ENCODE measurements at regions not wholly inside any gene's neighbourhood (a gene's known extent, or its start where the extent isn't known, plus 50 kb on each side); places are given as distances from the start of the nearest gene placed in this dataset.

- H3K9me3 ChIP-seq: no peaks in the 10 kb centered on the region
- ATAC-seq: no peak
These were observed 302.7 kb upstream of the MEOX2 start for GRCh38 chr7:15989194-15989593.

DNA sequence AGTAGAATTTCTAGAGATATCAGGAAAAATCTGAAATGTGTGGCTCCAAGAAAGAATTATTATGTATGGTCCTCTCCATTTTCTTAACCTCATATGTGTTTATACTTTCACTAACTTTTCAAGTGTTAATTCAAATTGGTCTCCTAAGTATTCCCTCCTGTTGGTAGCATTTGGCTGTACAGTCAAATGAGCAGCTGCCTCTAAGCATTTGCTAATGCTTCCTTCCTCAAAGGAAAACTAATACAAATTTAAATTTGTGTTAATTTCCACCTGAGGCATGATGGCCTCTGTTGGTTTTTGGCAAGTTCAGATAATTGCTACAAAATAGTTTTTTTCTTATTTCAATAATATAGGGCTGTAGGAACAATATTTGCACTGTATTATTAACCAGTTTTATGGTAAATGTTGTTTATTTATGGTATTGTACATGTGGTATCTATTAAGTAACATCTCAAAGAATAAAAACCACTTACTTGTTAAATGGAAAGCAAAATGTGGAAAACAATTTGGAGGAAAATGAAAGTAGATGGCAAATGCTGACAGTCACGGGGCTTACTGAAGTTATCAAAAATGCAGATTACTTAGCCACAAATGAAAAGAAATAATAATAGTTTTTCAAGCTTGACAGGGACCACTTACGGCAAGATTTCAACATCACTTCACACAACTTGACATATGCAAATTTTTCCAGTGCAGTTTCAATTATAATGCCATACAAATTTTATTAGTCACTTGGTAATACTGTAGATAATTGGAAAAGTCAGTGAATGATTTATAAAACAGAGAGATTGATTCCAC, 299.3 kb upstream of the MEOX2 start:
- Histone ChIP-seq H3K27ac (no peak overlapping the region), H3K4me1 (no peaks in the 10 kb centered on the region), H3K4me3 (no peak overlapping the region), H3K27me3 (no peaks in the 10 kb centered on the region), H3K36me3 (replicated peaks in 1 of 2; ENCODE audit: insufficient read depth in 1 of 2, low read depth in 2 of 2) (no peaks in the 10 kb centered on the region), H3K9me3 (no peaks in the 10 kb centered on the region)
- ATAC-seq (no peak), DNase-seq (no peak)
- 57 to 70% methylated on average over 2 of the region's 2 CpGs for WGBS, 2 donors
- intact Hi-C loops (cut with DNase I): no loop called here
- TF ChIP-seq CTCF (IDR thresholded peaks at IDR 0.05): no peak
- no peak for TF ChIP-seq POLR2A (IDR thresholded peaks at IDR 0.05)

More at GRCh38 chr7:15989194-15989593, 302.7 kb upstream of the MEOX2 start:
- no peak for DNase-seq
- intact Hi-C loops (cut with DNase I): no loop called here
- WGBS, 2 donors: 80 to 83% methylated on average over 5 of the region's 5 CpGs
- no peaks in the 10 kb centered on the region for H3K27me3 ChIP-seq
- TF ChIP-seq POLR2A (IDR thresholded peaks at IDR 0.05): no peak
- TF ChIP-seq CTCF (IDR thresholded peaks at IDR 0.05): no peak
- H3K4me3 ChIP-seq: no peak overlapping the region
- H3K4me1 ChIP-seq: no peaks in the 10 kb centered on the region
- no peak overlapping the region for H3K27ac ChIP-seq
- no peaks in the 10 kb centered on the region for H3K36me3 ChIP-seq (replicated peaks in 1 of 2; ENCODE audit: insufficient read depth in 1 of 2, low read depth in 2 of 2)

- intact Hi-C loops (cut with DNase I): no loop called here
- no peak overlapping the region for H3K27ac ChIP-seq
- H3K36me3 ChIP-seq (replicated peaks in 1 of 2; ENCODE audit: insufficient read depth in 1 of 2, low read depth in 2 of 2): no peaks in the 10 kb centered on the region
- TF ChIP-seq CTCF (IDR thresholded peaks at IDR 0.05) (no peak), POLR2A (IDR thresholded peaks at IDR 0.05) (no peak)
- DNase-seq (no peak), ATAC-seq (no peak)
- no peaks in the 10 kb centered on the region for H3K27me3 ChIP-seq
- 51 to 56% methylated on average over 3 of the region's 3 CpGs for WGBS, 2 donors
- no peak overlapping the region for H3K4me3 ChIP-seq
- H3K9me3 ChIP-seq: no peaks in the 10 kb centered on the region
- no peaks in the 10 kb centered on the region for H3K4me1 ChIP-seq
These were observed 291.2 kb upstream of the MEOX2 start for GRCh38 chr7:15977663-15978062.

- no peak overlapping the region for H3K27ac ChIP-seq
- H3K4me1 ChIP-seq: no peaks in the 10 kb centered on the region
- DNase-seq (peak in 1 of 4 donors; percentile 3), ATAC-seq (no peak)
- no peaks in the 10 kb centered on the region for H3K9me3 ChIP-seq
- WGBS, 2 donors: 28 to 38% methylated on average over 3 of the region's 3 CpGs
- no peaks in the 10 kb centered on the region for H3K36me3 ChIP-seq (replicated peaks in 1 of 2; ENCODE audit: insufficient read depth in 1 of 2, low read depth in 2 of 2)
- no peaks in the 10 kb centered on the region for H3K27me3 ChIP-seq
- TF ChIP-seq CTCF (IDR thresholded peaks at IDR 0.05): no peak
- no peak for TF ChIP-seq POLR2A (IDR thresholded peaks at IDR 0.05)
- no peak overlapping the region for H3K4me3 ChIP-seq
- intact Hi-C loops (cut with DNase I): no loop called here
These were observed 286.4 kb upstream of the MEOX2 start for GRCh38 chr7:15972862-15973275.

DNA sequence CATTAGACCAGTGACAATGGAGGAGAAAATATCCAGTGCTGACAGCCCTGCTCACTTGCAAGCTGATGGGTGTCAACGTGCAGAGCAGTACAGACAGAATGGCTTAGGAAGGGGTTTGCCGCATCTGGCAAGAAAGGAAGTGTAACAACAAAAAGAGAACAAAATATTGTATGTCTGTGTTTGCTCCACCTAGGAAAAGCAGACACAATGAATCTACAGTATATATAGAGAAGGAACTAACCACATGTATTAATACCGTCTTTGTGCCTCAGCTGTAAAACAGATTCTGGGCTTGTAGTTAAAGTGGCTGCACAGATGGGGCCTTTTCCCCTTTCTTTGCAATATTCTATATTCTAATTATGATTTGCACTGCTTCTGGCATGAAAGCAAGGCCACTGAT, 281.1 kb upstream of the MEOX2 start:
- no peak overlapping the region for H3K4me3 ChIP-seq
- DNase-seq: no peak
- H3K4me1 ChIP-seq: no peaks in the 10 kb centered on the region
- H3K27me3 ChIP-seq: no peaks in the 10 kb centered on the region
- TF ChIP-seq CTCF (IDR thresholded peaks at IDR 0.05) (no peak), POLR2A (IDR thresholded peaks at IDR 0.05) (no peak)
- no peak for ATAC-seq
- H3K9me3 ChIP-seq: no peaks in the 10 kb centered on the region
- intact Hi-C loops (cut with DNase I): no loop called here
- H3K36me3 ChIP-seq (replicated peaks in 1 of 2; ENCODE audit: insufficient read depth in 1 of 2, low read depth in 2 of 2): no peaks in the 10 kb centered on the region
- no peak overlapping the region for H3K27ac ChIP-seq
- 68 to 78% methylated on average over 3 of the region's 3 CpGs for WGBS, 2 donors
